ENCODE measurements at regions not wholly inside any gene's neighbourhood (a gene's known extent, or its start where the extent isn't known, plus 50 kb on each side); places are given as distances from the start of the nearest gene placed in this dataset.

GRCh38 chr2:120979398-120979797 lies 243.7 kb downstream of the GLI2 start:
- Histone ChIP-seq H3K27ac (no peak overlapping the region), H3K4me3 (no peak overlapping the region), H3K4me2 (no peak overlapping the region), H3K9me3 (ENCODE audit: low read depth) (no peaks in the 10 kb centered on the region), H3K9me2 (replicated peaks; ENCODE audit: insufficient read depth) (no peaks in the 10 kb centered on the region), H3K27me3 (peaks cover 6% of the 10 kb centered on the region), H2AFZ (no peak overlapping the region), H4K20me1 (ENCODE audit: insufficient read depth, poor library complexity, severe bottlenecking) (no peaks in the 10 kb centered on the region), H3K79me2 (no peaks in the 10 kb centered on the region), H3K36me3 (replicated peaks; ENCODE audit: insufficient read depth, low read depth) (no peaks in the 10 kb centered on the region), H3K4me1 (ENCODE audit: insufficient read depth) (no peaks in the 10 kb centered on the region)
- DNase-seq (ENCODE audit: low spot score), result no peak
- TF ChIP-seq EZH2 (IDR thresholded peaks at IDR 0.05; ENCODE audit: borderline replicate concordance), result no peak
- no peak for TF ChIP-seq CTCF (IDR thresholded peaks at IDR 0.05; ENCODE audit: poor library complexity)
- no peak for TF ChIP-seq EZH2phosphoT487 (IDR thresholded peaks at IDR 0.05; ENCODE audit: low read depth, severe bottlenecking, unreplicated experiment)
- 29% methylated on average over 2 of the region's 2 CpGs for WGBS (ENCODE audit: low lambda C conversion rate, missing lambda C conversion rate)

- no peaks in the 10 kb centered on the region for H3K36me3 ChIP-seq (replicated peaks; ENCODE audit: insufficient read depth, low read depth)
- H3K4me1 ChIP-seq (ENCODE audit: insufficient read depth), result no peaks in the 10 kb centered on the region
- H3K4me3 ChIP-seq, result no peak overlapping the region
- TF ChIP-seq EZH2 (IDR thresholded peaks at IDR 0.05; ENCODE audit: borderline replicate concordance) (no peak), EZH2phosphoT487 (IDR thresholded peaks at IDR 0.05; ENCODE audit: low read depth, severe bottlenecking, unreplicated experiment) (no peak), CTCF (IDR thresholded peaks at IDR 0.05; ENCODE audit: poor library complexity) (no peak)
- peaks cover 6% of the 10 kb centered on the region for H3K27me3 ChIP-seq
- no peak overlapping the region for H3K27ac ChIP-seq
- H2AFZ ChIP-seq, result no peak overlapping the region
- no peak overlapping the region for H3K4me2 ChIP-seq
- no peaks in the 10 kb centered on the region for H4K20me1 ChIP-seq (ENCODE audit: insufficient read depth, poor library complexity, severe bottlenecking)
- 95% methylated on average over 8 of the region's 8 CpGs for WGBS (ENCODE audit: low lambda C conversion rate, missing lambda C conversion rate)
- H3K9me3 ChIP-seq (ENCODE audit: low read depth), result no peaks in the 10 kb centered on the region
- no peaks in the 10 kb centered on the region for H3K9me2 ChIP-seq (replicated peaks; ENCODE audit: insufficient read depth)
- no peak for DNase-seq (ENCODE audit: low spot score)
- H3K79me2 ChIP-seq, result no peaks in the 10 kb centered on the region
Measured at GRCh38 chr2:120979921-120980320, 244.3 kb downstream of the GLI2 start.

GRCh38 chr2:120981443-120981842 lies 245.8 kb downstream of the GLI2 start:
- no peak for TF ChIP-seq CTCF (IDR thresholded peaks at IDR 0.05; ENCODE audit: poor library complexity)
- TF ChIP-seq EZH2phosphoT487 (IDR thresholded peaks at IDR 0.05; ENCODE audit: low read depth, severe bottlenecking, unreplicated experiment), result no peak
- TF ChIP-seq EZH2 (IDR thresholded peaks at IDR 0.05; ENCODE audit: borderline replicate concordance), result no peak
- Histone ChIP-seq H3K4me2 (no peak overlapping the region), H4K20me1 (ENCODE audit: insufficient read depth, poor library complexity, severe bottlenecking) (no peaks in the 10 kb centered on the region), H3K36me3 (replicated peaks; ENCODE audit: insufficient read depth, low read depth) (no peaks in the 10 kb centered on the region), H3K9me3 (ENCODE audit: low read depth) (no peaks in the 10 kb centered on the region), H3K27me3 (peaks cover 6% of the 10 kb centered on the region), H3K27ac (no peak overlapping the region), H3K4me1 (ENCODE audit: insufficient read depth) (no peaks in the 10 kb centered on the region), H3K79me2 (no peaks in the 10 kb centered on the region), H2AFZ (no peak overlapping the region), H3K9me2 (replicated peaks; ENCODE audit: insufficient read depth) (no peaks in the 10 kb centered on the region), H3K4me3 (no peak overlapping the region)
- WGBS (ENCODE audit: low lambda C conversion rate, missing lambda C conversion rate), result 76% methylated on average over 4 of the region's 4 CpGs
- no peak for DNase-seq (ENCODE audit: low spot score)

GRCh38 chr2:120982598-120982997 lies 246.9 kb downstream of the GLI2 start:
- no peak overlapping the region for H3K4me2 ChIP-seq
- H3K4me1 ChIP-seq (ENCODE audit: insufficient read depth), result no peaks in the 10 kb centered on the region
- no peak overlapping the region for H3K27ac ChIP-seq
- no peak overlapping the region for H3K4me3 ChIP-seq
- H3K9me2 ChIP-seq (replicated peaks; ENCODE audit: insufficient read depth), result no peaks in the 10 kb centered on the region
- no peak for TF ChIP-seq CTCF (IDR thresholded peaks at IDR 0.05; ENCODE audit: poor library complexity)
- TF ChIP-seq EZH2phosphoT487 (IDR thresholded peaks at IDR 0.05; ENCODE audit: low read depth, severe bottlenecking, unreplicated experiment), result no peak
- no peak for TF ChIP-seq EZH2 (IDR thresholded peaks at IDR 0.05; ENCODE audit: borderline replicate concordance)
- H3K36me3 ChIP-seq (replicated peaks; ENCODE audit: insufficient read depth, low read depth), result no peaks in the 10 kb centered on the region
- no peaks in the 10 kb centered on the region for H4K20me1 ChIP-seq (ENCODE audit: insufficient read depth, poor library complexity, severe bottlenecking)
- H3K27me3 ChIP-seq, result peaks cover 6% of the 10 kb centered on the region
- H2AFZ ChIP-seq, result no peak overlapping the region
- no peak for DNase-seq (ENCODE audit: low spot score)
- H3K79me2 ChIP-seq, result no peaks in the 10 kb centered on the region
- 85% methylated on average over 18 of the region's 20 CpGs for WGBS (ENCODE audit: low lambda C conversion rate, missing lambda C conversion rate)
- H3K9me3 ChIP-seq (ENCODE audit: low read depth), result no peaks in the 10 kb centered on the region
